Trophoblast cell (in vitro differentiated cells and primary cell): ENCODE measurements at regions not wholly inside any gene's neighbourhood (a gene's known extent, or its start where the extent isn't known, plus 50 kb on each side); places are given as distances from the start of the nearest gene placed in this dataset.

Experiments used
- DNase-seq, 2 donors: peaks; one replicate each; pipeline ENCODE4 v3.0.0-alpha.2; 2016
- H2AFZ ChIP-seq: 2 replicates; pipeline ENCODE4 v1.6.1; 2013; ENCODE audit warnings: low read length, moderate library complexity, mild to moderate bottlenecking; ENCODE audit not compliant: insufficient read depth, poor library complexity
- H2AK5ac ChIP-seq: 2 replicates; pipeline ENCODE4 v1.6.1; 2013; ENCODE audit warnings: mild to moderate bottlenecking, low read length
- H2BK120ac ChIP-seq: 2 replicates; pipeline ENCODE4 v1.6.1; 2013; ENCODE audit warnings: low read length, mild to moderate bottlenecking, moderate library complexity; ENCODE audit not compliant: insufficient read depth, poor library complexity
- H2BK12ac ChIP-seq: 2 replicates; pipeline ENCODE4 v1.6.1; 2013; ENCODE audit warnings: mild to moderate bottlenecking, low read length, moderate library complexity
- H2BK5ac ChIP-seq: 2 replicates; pipeline ENCODE4 v1.6.1; 2013; ENCODE audit warnings: low read length, low read depth, moderate library complexity, mild to moderate bottlenecking; ENCODE audit not compliant: poor library complexity
- H3K14ac ChIP-seq: 2 replicates; pipeline ENCODE4 v1.6.1; 2013; ENCODE audit warnings: mild to moderate bottlenecking, low read length
- H3K18ac ChIP-seq: 2 replicates; pipeline ENCODE4 v1.6.1; 2013; ENCODE audit warnings: mild to moderate bottlenecking, low read length
- H3K23ac ChIP-seq: 2 replicates; pipeline ENCODE4 v1.6.1; 2013; ENCODE audit warnings: low read length
- H3K27ac ChIP-seq: 2 replicates; pipeline ENCODE4 v1.5.1; 2013; ENCODE audit warnings: low read depth, mild to moderate bottlenecking, inconsistent platforms, low read length, moderate library complexity
- H3K27me3 ChIP-seq: 2 replicates; pipeline ENCODE4 v1.6.1; 2013; ENCODE audit warnings: inconsistent platforms, mild to moderate bottlenecking, low read length, moderate library complexity; ENCODE audit not compliant: insufficient read depth
- H3K36me3 ChIP-seq, 2 experiments: 1 replicate in 1 of 2; 2 replicates in 1 of 2; pipeline ENCODE4 v1.6.1; 2013; ENCODE audit warnings: low read length in 2 of 2, mild to moderate bottlenecking in 2 of 2, moderate library complexity in 1 of 2; ENCODE audit not compliant: insufficient read depth in 2 of 2, control insufficient read depth in 1 of 2
- H3K4ac ChIP-seq: 2 replicates; pipeline ENCODE4 v1.6.1; 2013; ENCODE audit warnings: low read depth, mild to moderate bottlenecking, low read length, moderate library complexity
- H3K4me1 ChIP-seq, 2 experiments: 1 replicate in 1 of 2; 2 replicates in 1 of 2; pipeline ENCODE4 v1.6.1; 2013; ENCODE audit warnings: low read length in 2 of 2, mild to moderate bottlenecking in 2 of 2, moderate library complexity in 1 of 2; ENCODE audit not compliant: insufficient read depth in 2 of 2, control insufficient read depth in 1 of 2
- H3K4me2 ChIP-seq: 2 replicates; pipeline ENCODE4 v1.6.1; 2013; ENCODE audit warnings: inconsistent platforms, mild to moderate bottlenecking, low read length, moderate library complexity
- H3K4me3 ChIP-seq: 2 replicates; pipeline ENCODE4 v1.5.1; 2013; ENCODE audit warnings: mild to moderate bottlenecking, low read depth, low read length, inconsistent platforms
- H3K79me1 ChIP-seq: one replicate; pipeline ENCODE4 v1.6.1; 2013; ENCODE audit warnings: low read length
- H3K79me2 ChIP-seq: 2 replicates; pipeline ENCODE4 v1.6.1; 2013; ENCODE audit warnings: low read length, mild to moderate bottlenecking; ENCODE audit not compliant: control insufficient read depth, insufficient read depth, poor library complexity
- H3K9ac ChIP-seq: 2 replicates; pipeline ENCODE4 v1.6.1; 2013; ENCODE audit warnings: mild to moderate bottlenecking, low read length
- H3K9me3 ChIP-seq: 2 replicates; pipeline ENCODE4 v1.6.1; 2013; ENCODE audit warnings: low read depth, mild to moderate bottlenecking, control low read depth, inconsistent platforms, low read length; ENCODE audit not compliant: insufficient read depth
- H4K12ac ChIP-seq: 2 replicates; pipeline ENCODE4 v1.6.1; 2013; ENCODE audit warnings: low read depth, mild to moderate bottlenecking, low read length, moderate library complexity
- H4K8ac ChIP-seq: 2 replicates; pipeline ENCODE4 v1.6.1; 2013; ENCODE audit warnings: low read depth, mild to moderate bottlenecking, low read length, moderate library complexity
- H4K91ac ChIP-seq: one replicate; pipeline ENCODE4 v1.6.1; 2013; ENCODE audit warnings: low read depth, mild to moderate bottlenecking, low read length, moderate library complexity
- WGBS: extraction: QIAGEN DNeasy Blood & Tissue Kit; methylation state at CpG from one replicate; pipeline ENCODE4 v1.1.7; 2013; ENCODE audit warnings: missing lambda C conversion rate; ENCODE audit not compliant: insufficient read length, insufficient coverage; ENCODE audit errors: extremely low coverage; 5-methylcytosine and 5-hydroxymethylcytosine counted together

GRCh38 chr3:164060923-164061322 lies 1017.4 kb downstream of the SI start:
- Histone ChIP-seq H2AFZ (no peak overlapping the region), H2BK120ac (no peak overlapping the region), H3K9ac (no peak overlapping the region), H2BK12ac (no peak overlapping the region), H4K12ac (no peak overlapping the region), H4K8ac (no peak overlapping the region), H3K79me1 (no peaks in the 10 kb centered on the region), H3K36me3 (no peaks in the 10 kb centered on the region), H2AK5ac (no peak overlapping the region), H3K14ac (no peak overlapping the region), H3K9me3 (no peaks in the 10 kb centered on the region), H3K4me2 (no peak overlapping the region), H3K27me3 (no peaks in the 10 kb centered on the region), H3K27ac (no peak overlapping the region), H4K91ac (no peak overlapping the region), H3K23ac (no peak overlapping the region), H3K4me1 (no peaks in the 10 kb centered on the region), H3K18ac (no peak overlapping the region), H2BK5ac (no peak overlapping the region), H3K4ac (no peak overlapping the region), H3K4me3 (no peak overlapping the region), H3K79me2 (no peaks in the 10 kb centered on the region)
- no peak for DNase-seq
- WGBS: no CpG with 5 or more reads among the region's 1 CpG

- Histone ChIP-seq H3K18ac (no peak overlapping the region), H2BK12ac (no peak overlapping the region), H3K14ac (no peak overlapping the region), H3K4me1 (no peaks in the 10 kb centered on the region), H4K12ac (no peak overlapping the region), H3K4me2 (no peak overlapping the region), H3K4ac (no peak overlapping the region), H2BK5ac (no peak overlapping the region), H2BK120ac (no peak overlapping the region), H3K79me1 (no peaks in the 10 kb centered on the region), H3K79me2 (no peaks in the 10 kb centered on the region), H3K27ac (no peak overlapping the region), H3K9ac (no peak overlapping the region), H3K4me3 (no peak overlapping the region), H3K27me3 (no peaks in the 10 kb centered on the region), H4K8ac (no peak overlapping the region), H3K23ac (no peak overlapping the region), H3K9me3 (no peaks in the 10 kb centered on the region), H3K36me3 (no peaks in the 10 kb centered on the region), H2AK5ac (no peak overlapping the region), H2AFZ (no peak overlapping the region), H4K91ac (no peak overlapping the region)
- WGBS: no CpG with 5 or more reads among the region's 1 CpG
- peak in 1 of 2 donors; percentile 50 for DNase-seq
Measured at GRCh38 chr3:164049847-164050246, 1028.4 kb downstream of the SI start.

- Histone ChIP-seq H2BK5ac (no peak overlapping the region), H2AFZ (no peak overlapping the region), H4K12ac (no peak overlapping the region), H3K4me3 (no peak overlapping the region), H3K9ac (no peak overlapping the region), H3K79me1 (no peaks in the 10 kb centered on the region), H3K4ac (no peak overlapping the region), H3K27ac (no peak overlapping the region), H3K23ac (no peak overlapping the region), H3K79me2 (no peaks in the 10 kb centered on the region), H3K4me1 (no peaks in the 10 kb centered on the region), H2BK120ac (no peak overlapping the region), H4K8ac (no peak overlapping the region), H3K9me3 (no peaks in the 10 kb centered on the region), H3K18ac (no peak overlapping the region), H3K36me3 (no peaks in the 10 kb centered on the region), H2BK12ac (no peak overlapping the region), H3K27me3 (no peaks in the 10 kb centered on the region), H3K14ac (no peak overlapping the region), H3K4me2 (no peak overlapping the region), H2AK5ac (no peak overlapping the region), H4K91ac (no peak overlapping the region)
- WGBS: no CpG with 5 or more reads among the region's 4 CpGs
- DNase-seq: no peak
Measured at GRCh38 chr3:164048451-164048850, 1029.8 kb downstream of the SI start.

- Histone ChIP-seq H3K9me3 (no peaks in the 10 kb centered on the region), H4K12ac (no peak overlapping the region), H3K4me3 (no peak overlapping the region), H3K18ac (no peak overlapping the region), H3K4me2 (no peak overlapping the region), H3K23ac (no peak overlapping the region), H2BK120ac (no peak overlapping the region), H3K79me1 (no peaks in the 10 kb centered on the region), H2AFZ (no peak overlapping the region), H3K27ac (no peak overlapping the region), H2BK5ac (no peak overlapping the region), H2AK5ac (no peak overlapping the region), H3K79me2 (no peaks in the 10 kb centered on the region), H3K14ac (no peak overlapping the region), H3K27me3 (no peaks in the 10 kb centered on the region), H4K8ac (no peak overlapping the region), H4K91ac (no peak overlapping the region), H2BK12ac (no peak overlapping the region), H3K4me1 (no peaks in the 10 kb centered on the region), H3K9ac (no peak overlapping the region), H3K4ac (no peak overlapping the region), H3K36me3 (no peaks in the 10 kb centered on the region)
- no CpG with 5 or more reads among the region's 2 CpGs for WGBS
- DNase-seq: no peak
Measured at GRCh38 chr3:164040991-164041390, 1037.3 kb downstream of the SI start.
